ENCODE measurements at regions not wholly inside any gene's neighbourhood (a gene's known extent, or its start where the extent isn't known, plus 50 kb on each side); places are given as distances from the start of the nearest gene placed in this dataset.

DNA sequence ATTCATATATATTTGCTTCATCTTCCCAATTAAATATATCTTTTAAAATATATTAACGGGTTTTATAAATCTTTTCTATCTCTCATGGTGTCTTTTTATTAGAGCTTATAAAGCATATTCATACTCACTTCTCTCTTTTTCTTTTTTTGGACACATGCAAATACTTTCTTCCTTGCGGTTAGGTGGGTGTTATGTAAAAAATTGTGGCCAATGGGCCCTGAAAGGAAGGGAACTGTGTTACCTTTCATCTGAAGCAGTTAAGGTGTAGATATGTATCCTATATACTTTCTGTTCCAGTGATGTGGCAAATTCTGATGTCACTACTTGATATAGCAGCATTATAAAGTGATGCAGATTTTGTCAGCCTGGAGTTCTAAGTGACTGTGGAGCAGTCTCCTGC lies 714.5 kb downstream of the PLCL1 start:
- TF ChIP-seq, protein P1, sequence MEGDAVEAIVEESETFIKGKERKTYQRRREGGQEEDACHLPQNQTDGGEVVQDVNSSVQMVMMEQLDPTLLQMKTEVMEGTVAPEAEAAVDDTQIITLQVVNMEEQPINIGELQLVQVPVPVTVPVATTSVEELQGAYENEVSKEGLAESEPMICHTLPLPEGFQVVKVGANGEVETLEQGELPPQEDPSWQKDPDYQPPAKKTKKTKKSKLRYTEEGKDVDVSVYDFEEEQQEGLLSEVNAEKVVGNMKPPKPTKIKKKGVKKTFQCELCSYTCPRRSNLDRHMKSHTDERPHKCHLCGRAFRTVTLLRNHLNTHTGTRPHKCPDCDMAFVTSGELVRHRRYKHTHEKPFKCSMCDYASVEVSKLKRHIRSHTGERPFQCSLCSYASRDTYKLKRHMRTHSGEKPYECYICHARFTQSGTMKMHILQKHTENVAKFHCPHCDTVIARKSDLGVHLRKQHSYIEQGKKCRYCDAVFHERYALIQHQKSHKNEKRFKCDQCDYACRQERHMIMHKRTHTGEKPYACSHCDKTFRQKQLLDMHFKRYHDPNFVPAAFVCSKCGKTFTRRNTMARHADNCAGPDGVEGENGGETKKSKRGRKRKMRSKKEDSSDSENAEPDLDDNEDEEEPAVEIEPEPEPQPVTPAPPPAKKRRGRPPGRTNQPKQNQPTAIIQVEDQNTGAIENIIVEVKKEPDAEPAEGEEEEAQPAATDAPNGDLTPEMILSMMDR (IDR thresholded peaks at IDR 0.05): no peak
- TF ChIP-seq POLR2A (IDR thresholded peaks at IDR 0.05): no peak
